GM19467 (cell line): ENCODE measurements at regions not wholly inside any gene's neighbourhood (a gene's known extent, or its start where the extent isn't known, plus 50 kb on each side); places are given as distances from the start of the nearest gene placed in this dataset.

Experiments
- ATAC-seq: cut with Tn5 transposase; IDR thresholded peaks from one replicate; pipeline ENCODE4 v1.9.1; 2021; ENCODE audit warnings: mild to moderate bottlenecking, moderate library complexity; ENCODE audit not compliant: unreplicated experiment

- no peak for ATAC-seq
Observed at GRCh38 chr2:184481865-184482264, 116.5 kb upstream of the ZNF804A start.

GRCh38 chr2:184498936-184499335, 99.4 kb upstream of the ZNF804A start:
- ATAC-seq, result no peak

DNA sequence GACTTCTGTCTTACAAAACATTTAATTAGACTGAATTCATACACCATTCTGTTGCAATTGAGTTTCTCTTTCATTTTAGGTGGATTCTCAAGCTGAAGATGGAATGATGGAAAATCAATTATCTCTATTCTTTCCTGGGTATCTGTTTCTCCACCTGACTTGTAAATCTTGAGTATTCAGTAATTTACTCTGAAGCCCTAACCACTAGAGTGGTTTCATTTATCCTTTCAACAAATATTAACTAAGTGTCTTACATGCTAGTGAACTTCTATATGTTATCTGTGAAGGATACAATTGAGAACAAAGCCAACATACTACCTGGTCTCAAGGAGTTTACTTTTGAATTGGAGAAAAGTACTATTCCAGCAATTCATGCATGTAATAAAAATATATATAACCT, 94.1 kb upstream of the ZNF804A start:
- ATAC-seq, result no peak

DNA sequence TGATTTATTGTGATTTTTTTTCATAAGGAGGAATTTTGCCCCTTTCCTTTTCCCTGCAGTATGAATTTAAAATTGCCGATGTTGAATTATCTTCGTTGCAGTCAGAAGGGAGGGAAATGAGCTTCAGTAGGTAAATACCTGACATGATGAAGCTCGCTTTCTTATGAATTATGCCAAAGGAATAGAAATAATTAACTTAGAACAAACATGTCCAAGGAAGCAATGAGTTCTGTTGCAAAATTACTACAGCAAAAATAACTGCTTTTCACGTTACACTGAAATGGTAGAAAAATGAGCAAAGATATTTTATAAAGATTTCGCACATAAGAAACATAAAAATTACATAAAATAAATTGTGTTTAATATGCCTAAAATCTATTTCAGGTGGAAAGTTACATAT, 91.1 kb upstream of the ZNF804A start:
- no peak for ATAC-seq

GRCh38 chr2:184517402-184517801, 80.9 kb upstream of the ZNF804A start:
- no peak for ATAC-seq

DNA sequence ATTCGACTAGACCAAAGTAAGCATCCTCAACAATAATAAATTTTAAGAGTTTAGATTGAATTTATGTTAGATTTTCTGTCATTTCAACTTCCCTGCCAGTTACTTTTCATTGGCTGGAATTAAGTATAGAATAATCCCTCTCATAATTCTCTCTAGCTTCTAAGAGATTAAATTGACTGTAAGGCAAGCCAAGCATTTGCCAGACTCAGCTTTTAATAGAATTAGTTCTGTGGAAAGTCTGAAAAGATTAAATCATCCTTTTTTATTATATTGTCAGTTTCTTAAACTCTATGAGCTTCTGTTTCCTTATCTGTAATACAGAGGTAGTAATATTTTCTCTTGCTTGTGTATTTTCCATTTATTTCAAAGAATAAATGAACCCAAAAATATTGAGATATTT, 77.9 kb upstream of the ZNF804A start:
- no peak for ATAC-seq

DNA sequence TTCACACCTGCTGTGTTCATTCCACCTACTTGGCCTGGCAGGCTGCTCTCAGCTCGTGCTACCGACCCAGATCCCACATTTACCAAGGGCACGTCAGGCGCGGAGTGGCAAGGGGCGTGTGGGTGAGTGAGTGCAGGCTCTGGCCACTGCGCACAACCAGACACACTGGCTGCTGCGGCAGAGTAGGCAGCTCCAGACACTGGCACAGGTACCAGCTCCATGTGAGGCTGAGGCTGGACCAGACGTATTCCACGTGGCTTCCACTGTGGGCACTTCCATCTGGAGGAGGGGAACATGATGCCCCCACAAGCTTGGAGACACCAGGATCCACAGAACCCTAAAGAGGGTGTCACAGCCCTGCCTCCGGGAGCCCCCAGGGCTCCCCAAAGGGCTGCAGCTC, 74.6 kb upstream of the ZNF804A start:
- no peak for ATAC-seq

- ATAC-seq, result no peak
Observed at GRCh38 chr2:184524551-184525382, 73.6 kb upstream of the ZNF804A start.

DNA sequence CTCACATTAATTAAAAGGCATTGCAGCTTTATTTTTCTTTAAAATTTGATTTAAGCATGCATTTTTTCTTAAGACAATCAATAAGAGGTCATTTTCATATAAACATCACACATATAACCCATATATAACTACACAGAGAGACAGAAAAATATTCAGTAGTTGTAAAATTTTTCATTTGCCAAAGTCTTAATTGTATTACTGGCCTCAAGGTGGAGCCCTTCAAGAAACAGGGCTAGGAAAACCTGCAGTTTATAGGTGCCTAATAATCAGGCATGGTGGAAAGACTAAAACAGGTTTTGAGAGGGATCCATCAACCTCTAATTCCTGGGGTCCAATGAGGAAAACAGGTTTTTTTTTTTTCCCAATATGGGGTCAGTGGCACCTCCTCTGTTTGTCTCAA, 71.3 kb upstream of the ZNF804A start:
- no peak for ATAC-seq

GRCh38 chr2:184528119-184528518, 70.2 kb upstream of the ZNF804A start:
- no peak for ATAC-seq

- no peak for ATAC-seq
Observed at GRCh38 chr2:184530239-184530638, 68.1 kb upstream of the ZNF804A start.

- ATAC-seq, result no peak
Observed at GRCh38 chr2:184530959-184531358, 67.4 kb upstream of the ZNF804A start.

DNA sequence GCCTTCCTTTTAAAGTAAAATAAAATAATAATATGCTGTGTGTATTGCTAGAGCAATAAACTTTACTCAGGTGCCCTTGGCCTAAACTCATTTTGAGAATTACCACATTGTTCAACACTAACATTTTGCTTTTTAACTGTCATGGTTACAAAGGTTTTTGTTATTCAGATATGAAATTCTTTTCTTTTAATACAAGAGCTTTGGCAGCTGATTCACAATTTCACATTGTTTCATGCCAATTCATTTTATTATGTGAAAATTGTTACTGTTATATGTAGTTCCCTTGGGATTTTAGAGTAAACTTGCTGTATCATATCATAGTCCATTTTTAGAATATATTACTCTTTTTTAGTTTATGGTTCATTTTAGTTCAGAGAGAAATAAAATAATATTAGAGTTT, 65.8 kb upstream of the ZNF804A start:
- no peak for ATAC-seq

DNA sequence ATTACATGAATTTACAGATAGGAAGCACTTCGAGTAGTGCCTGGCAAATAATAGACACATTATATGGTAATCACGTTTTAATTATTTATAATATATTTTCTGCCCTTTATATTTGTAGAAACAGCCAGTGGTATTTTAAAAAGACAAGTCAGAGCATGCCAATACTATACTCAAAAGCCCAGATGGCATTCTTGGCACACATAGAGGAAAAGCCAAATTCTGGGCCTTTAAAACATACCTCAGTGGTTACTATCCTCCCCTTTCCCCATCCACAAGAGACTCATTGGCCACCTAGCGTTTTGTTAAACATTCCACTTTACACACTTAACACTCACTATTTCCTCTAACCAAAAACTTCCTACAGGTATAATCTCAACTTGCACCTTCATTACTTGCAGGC, 63.3 kb upstream of the ZNF804A start:
- ATAC-seq, result no peak

GRCh38 chr2:184540246-184540789, 58.0 kb upstream of the ZNF804A start:
- ATAC-seq, result no peak

DNA sequence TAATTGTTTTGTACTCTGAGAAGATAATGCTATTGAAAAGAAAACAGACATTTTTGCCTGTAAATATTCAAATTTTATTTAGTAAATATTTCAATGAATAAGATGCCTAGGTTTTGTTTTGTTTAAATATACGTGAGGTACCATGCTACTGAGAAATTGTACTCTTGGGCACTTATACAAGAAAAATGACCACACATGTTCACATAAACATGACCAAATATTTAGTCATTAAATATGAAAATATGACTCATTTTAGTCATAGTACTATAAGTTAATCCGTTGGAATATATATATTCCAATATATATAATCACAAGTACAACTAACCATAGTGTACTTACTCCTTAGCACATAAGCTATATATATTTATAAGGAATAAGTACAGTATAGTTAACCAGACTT, 56.7 kb upstream of the ZNF804A start:
- ATAC-seq, result no peak

- ATAC-seq, result no peak
Observed at GRCh38 chr2:184543832-184544231, 54.5 kb upstream of the ZNF804A start.
